ENCODE measurements at regions not wholly inside any gene's neighbourhood (a gene's known extent, or its start where the extent isn't known, plus 50 kb on each side); places are given as distances from the start of the nearest gene placed in this dataset.

GRCh38 chr6:8830794-8831193 is 395.4 kb upstream of the SLC35B3 start:
- peaks cover 3% of the 10 kb centered on the region for H3K9me3 ChIP-seq (replicated peaks; ENCODE audit: low read length)
- no peaks in the 10 kb centered on the region for H3K27me3 ChIP-seq (ENCODE audit: control insufficient read depth, insufficient read depth, low read length)
- no peaks in the 10 kb centered on the region for H3K36me3 ChIP-seq (ENCODE audit: insufficient read depth, low read length)
- H3K4me2 ChIP-seq (ENCODE audit: low read length): no peak overlapping the region
- no peak overlapping the region for H3K4me3 ChIP-seq (ENCODE audit: low read length)
- no peak overlapping the region for H3K9ac ChIP-seq (ENCODE audit: low read depth, low read length)
- no peaks in the 10 kb centered on the region for H3K4me1 ChIP-seq (ENCODE audit: control insufficient read depth, insufficient read depth, low read length)

DNA sequence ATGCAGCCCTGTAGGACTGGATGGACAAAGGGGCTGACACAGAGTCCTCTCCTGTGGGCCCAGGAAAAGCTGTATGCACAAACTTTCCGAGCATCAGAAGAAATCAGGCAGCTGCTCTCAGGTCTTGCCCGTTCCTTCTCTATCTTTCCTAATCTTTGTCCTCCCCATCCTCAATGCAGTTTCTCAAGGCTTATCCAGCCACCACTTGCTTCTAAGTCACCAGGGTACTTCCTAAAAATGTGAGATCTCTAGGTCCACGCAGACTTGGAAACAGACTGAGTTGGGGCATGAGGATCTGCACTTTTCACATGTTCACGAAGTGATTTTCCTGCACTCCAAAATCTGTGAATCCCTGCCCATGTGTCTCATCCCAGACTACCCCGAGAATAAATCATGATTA is 394.5 kb upstream of the SLC35B3 start:
- Histone ChIP-seq H3K9ac (ENCODE audit: low read depth, low read length) (no peak overlapping the region), H3K27me3 (ENCODE audit: control insufficient read depth, insufficient read depth, low read length) (no peaks in the 10 kb centered on the region), H3K9me3 (replicated peaks; ENCODE audit: low read length) (peaks cover 3% of the 10 kb centered on the region), H3K4me3 (ENCODE audit: low read length) (no peak overlapping the region), H3K36me3 (ENCODE audit: insufficient read depth, low read length) (no peaks in the 10 kb centered on the region), H3K4me2 (ENCODE audit: low read length) (no peak overlapping the region), H3K4me1 (ENCODE audit: control insufficient read depth, insufficient read depth, low read length) (no peaks in the 10 kb centered on the region)

DNA sequence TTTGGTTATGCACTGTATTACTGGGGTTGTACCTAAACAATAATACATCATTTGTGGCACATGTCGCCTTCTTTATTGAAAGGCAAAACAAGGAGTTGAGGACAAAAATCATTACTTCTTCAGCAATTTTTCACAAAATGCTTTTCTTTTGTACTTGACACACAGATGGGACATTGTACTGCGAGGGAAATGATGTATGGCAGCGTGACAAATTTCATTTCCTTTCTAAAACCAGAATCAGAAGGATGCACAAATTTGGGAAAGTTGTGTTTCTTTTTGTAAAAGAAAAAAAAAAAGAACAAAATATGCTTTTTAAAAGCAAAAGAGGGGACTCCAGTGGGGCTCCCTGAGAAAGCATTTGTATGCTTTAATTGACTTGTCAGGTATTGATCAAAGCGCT is 394.0 kb upstream of the SLC35B3 start:
- no peaks in the 10 kb centered on the region for H3K36me3 ChIP-seq (ENCODE audit: insufficient read depth, low read length)
- peaks cover 3% of the 10 kb centered on the region for H3K9me3 ChIP-seq (replicated peaks; ENCODE audit: low read length)
- no peak overlapping the region for H3K4me2 ChIP-seq (ENCODE audit: low read length)
- H3K4me3 ChIP-seq (ENCODE audit: low read length): no peak overlapping the region
- H3K9ac ChIP-seq (ENCODE audit: low read depth, low read length): no peak overlapping the region
- no peaks in the 10 kb centered on the region for H3K27me3 ChIP-seq (ENCODE audit: control insufficient read depth, insufficient read depth, low read length)
- no peaks in the 10 kb centered on the region for H3K4me1 ChIP-seq (ENCODE audit: control insufficient read depth, insufficient read depth, low read length)

DNA sequence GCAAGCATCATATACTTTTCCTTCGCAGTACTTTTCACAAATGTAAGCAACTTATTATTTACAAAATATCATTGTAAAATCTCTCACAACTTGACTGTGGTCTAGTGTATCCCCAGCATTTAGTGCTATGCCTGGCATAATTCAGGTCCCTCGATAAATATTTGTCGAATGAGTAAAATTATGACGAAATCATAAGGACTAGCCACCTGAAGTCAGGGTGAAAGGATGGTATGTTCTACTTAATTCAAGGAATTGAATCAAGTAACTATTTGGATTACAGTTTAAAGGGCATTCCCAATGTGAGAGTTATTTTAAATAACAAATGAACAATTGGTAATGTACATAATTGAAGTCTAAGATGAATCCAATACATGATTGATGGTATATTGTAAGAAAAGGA is 393.0 kb upstream of the SLC35B3 start:
- no peak overlapping the region for H3K4me3 ChIP-seq (ENCODE audit: low read length)
- H3K36me3 ChIP-seq (ENCODE audit: insufficient read depth, low read length): no peaks in the 10 kb centered on the region
- H3K9ac ChIP-seq (ENCODE audit: low read depth, low read length): no peak overlapping the region
- H3K27me3 ChIP-seq (ENCODE audit: control insufficient read depth, insufficient read depth, low read length): no peaks in the 10 kb centered on the region
- H3K9me3 ChIP-seq (replicated peaks; ENCODE audit: low read length): peaks cover 3% of the 10 kb centered on the region
- H3K4me1 ChIP-seq (ENCODE audit: control insufficient read depth, insufficient read depth, low read length): no peaks in the 10 kb centered on the region
- no peak overlapping the region for H3K4me2 ChIP-seq (ENCODE audit: low read length)

DNA sequence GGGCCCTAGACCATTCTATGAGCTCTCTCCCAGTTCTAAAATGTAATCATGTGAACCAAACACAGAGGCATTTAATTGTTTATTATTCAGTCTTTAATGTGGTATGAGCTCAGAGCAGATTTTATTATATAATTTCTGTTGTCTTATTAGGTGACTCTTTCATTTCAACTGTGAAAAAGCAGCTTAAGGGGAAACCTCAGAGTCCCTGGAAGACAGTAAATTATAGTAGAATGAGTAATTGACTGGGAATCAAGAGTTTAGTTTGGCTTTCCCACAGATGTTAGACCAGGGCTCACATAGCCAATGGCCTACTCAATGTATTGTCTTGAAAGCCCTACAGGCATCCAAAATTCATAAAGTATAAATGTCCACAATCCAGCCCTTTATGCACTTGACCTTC is 390.4 kb upstream of the SLC35B3 start:
- Histone ChIP-seq H3K4me2 (ENCODE audit: low read length) (no peak overlapping the region), H3K9me3 (replicated peaks; ENCODE audit: low read length) (peaks cover 3% of the 10 kb centered on the region), H3K27me3 (ENCODE audit: control insufficient read depth, insufficient read depth, low read length) (no peaks in the 10 kb centered on the region), H3K36me3 (ENCODE audit: insufficient read depth, low read length) (no peaks in the 10 kb centered on the region), H3K4me3 (ENCODE audit: low read length) (no peak overlapping the region), H3K4me1 (ENCODE audit: control insufficient read depth, insufficient read depth, low read length) (no peaks in the 10 kb centered on the region), H3K9ac (ENCODE audit: low read depth, low read length) (no peak overlapping the region)

- Histone ChIP-seq H3K4me1 (ENCODE audit: control insufficient read depth, insufficient read depth, low read length) (no peaks in the 10 kb centered on the region), H3K4me2 (ENCODE audit: low read length) (no peak overlapping the region), H3K9me3 (replicated peaks; ENCODE audit: low read length) (no peaks in the 10 kb centered on the region), H3K4me3 (ENCODE audit: low read length) (no peak overlapping the region), H3K36me3 (ENCODE audit: insufficient read depth, low read length) (no peaks in the 10 kb centered on the region), H3K27me3 (ENCODE audit: control insufficient read depth, insufficient read depth, low read length) (no peaks in the 10 kb centered on the region), H3K9ac (ENCODE audit: low read depth, low read length) (no peak overlapping the region)
Observed at GRCh38 chr6:8821981-8822381, 386.6 kb upstream of the SLC35B3 start.

GRCh38 chr6:8820313-8820712 is 385.0 kb upstream of the SLC35B3 start:
- Histone ChIP-seq H3K4me3 (ENCODE audit: low read length) (no peak overlapping the region), H3K4me2 (ENCODE audit: low read length) (no peak overlapping the region)

DNA sequence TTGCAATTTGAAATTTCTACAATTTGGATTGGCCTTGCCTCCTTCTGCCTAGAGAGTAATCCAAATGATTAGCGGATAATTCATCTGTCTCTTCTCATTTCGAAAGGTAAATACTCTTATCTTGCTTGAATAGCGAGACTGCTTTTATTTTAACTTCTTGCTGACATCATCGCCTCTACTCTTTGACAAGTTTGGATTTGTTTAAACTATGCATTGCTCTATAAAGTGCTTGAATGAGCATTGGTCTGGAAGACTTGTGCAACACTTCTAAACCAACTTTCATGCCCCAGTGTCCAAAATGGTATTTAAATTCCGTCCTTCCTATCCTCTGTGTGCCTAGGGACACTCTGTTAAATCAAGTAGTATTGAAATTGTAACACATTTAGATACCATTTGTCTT is 384.1 kb upstream of the SLC35B3 start:
- H3K27me3 ChIP-seq (ENCODE audit: control insufficient read depth, insufficient read depth, low read length): no peaks in the 10 kb centered on the region
- no peaks in the 10 kb centered on the region for H3K36me3 ChIP-seq (ENCODE audit: insufficient read depth, low read length)
- H3K4me1 ChIP-seq (ENCODE audit: control insufficient read depth, insufficient read depth, low read length): no peaks in the 10 kb centered on the region
- no peak overlapping the region for H3K4me2 ChIP-seq (ENCODE audit: low read length)
- H3K4me3 ChIP-seq (ENCODE audit: low read length): no peak overlapping the region
- no peak overlapping the region for H3K9ac ChIP-seq (ENCODE audit: low read depth, low read length)
- no peaks in the 10 kb centered on the region for H3K9me3 ChIP-seq (replicated peaks; ENCODE audit: low read length)

More at GRCh38 chr6:8820313-8820712, 385.0 kb upstream of the SLC35B3 start:
- Histone ChIP-seq H3K36me3 (ENCODE audit: insufficient read depth, low read length) (no peaks in the 10 kb centered on the region), H3K9ac (ENCODE audit: low read depth, low read length) (no peak overlapping the region), H3K27me3 (ENCODE audit: control insufficient read depth, insufficient read depth, low read length) (no peaks in the 10 kb centered on the region), H3K9me3 (replicated peaks; ENCODE audit: low read length) (no peaks in the 10 kb centered on the region), H3K4me1 (ENCODE audit: control insufficient read depth, insufficient read depth, low read length) (no peaks in the 10 kb centered on the region)

DNA sequence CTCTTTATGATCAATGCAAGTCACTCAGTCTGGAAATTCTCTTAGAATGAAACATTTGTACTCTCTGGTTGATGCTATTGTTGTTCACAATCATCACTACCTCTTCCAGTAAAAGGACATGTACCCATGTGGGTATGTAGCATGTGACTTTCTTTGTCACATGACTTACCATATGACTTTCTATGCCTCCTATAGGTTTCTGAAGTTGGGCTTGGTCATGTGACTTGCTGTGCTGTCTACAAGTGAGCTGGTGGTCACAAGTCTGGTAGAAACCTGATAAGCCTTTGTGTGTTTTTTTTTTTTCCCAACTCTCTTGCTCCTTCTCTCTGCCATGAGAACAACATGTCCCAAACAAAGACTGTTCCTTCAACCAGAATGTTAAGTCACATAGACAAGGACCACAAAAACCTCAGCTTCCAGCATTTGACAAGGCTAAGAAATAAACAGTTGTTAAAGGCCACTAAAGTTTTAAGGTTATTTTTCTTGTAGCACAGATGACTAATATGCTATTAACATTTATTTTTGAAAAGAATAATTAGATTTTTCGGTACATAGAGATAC is 379.2 kb upstream of the SLC35B3 start:
- Histone ChIP-seq H3K4me1 (ENCODE audit: control insufficient read depth, insufficient read depth, low read length) (no peaks in the 10 kb centered on the region), H3K4me2 (ENCODE audit: low read length) (no peak overlapping the region), H3K36me3 (ENCODE audit: insufficient read depth, low read length) (no peaks in the 10 kb centered on the region), H3K27me3 (ENCODE audit: control insufficient read depth, insufficient read depth, low read length) (no peaks in the 10 kb centered on the region), H3K9me3 (replicated peaks; ENCODE audit: low read length) (no peaks in the 10 kb centered on the region), H3K9ac (ENCODE audit: low read depth, low read length) (no peak overlapping the region), H3K4me3 (ENCODE audit: low read length) (no peak overlapping the region)

DNA sequence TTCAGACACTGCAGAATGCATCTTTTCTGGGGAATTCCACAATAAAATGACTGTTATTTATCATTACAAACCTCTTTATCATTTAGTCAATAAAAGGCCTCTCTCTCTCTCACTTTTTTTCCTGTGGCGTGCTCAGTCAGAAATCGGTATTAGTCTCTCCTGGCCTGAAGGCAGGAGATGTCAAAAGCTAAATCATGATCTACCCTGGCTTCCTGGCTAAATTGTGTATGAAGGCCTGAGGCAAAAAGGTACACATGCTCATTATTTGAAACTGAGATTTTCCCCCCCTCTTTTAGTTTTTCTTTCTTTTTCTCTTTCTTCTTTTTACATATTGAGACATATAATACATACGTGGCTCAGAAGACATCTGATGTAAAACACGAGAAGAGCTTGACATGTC is 375.0 kb upstream of the SLC35B3 start:
- no peaks in the 10 kb centered on the region for H3K9me3 ChIP-seq (replicated peaks; ENCODE audit: low read length)
- no peak overlapping the region for H3K4me3 ChIP-seq (ENCODE audit: low read length)
- H3K4me2 ChIP-seq (ENCODE audit: low read length): no peak overlapping the region
- H3K36me3 ChIP-seq (ENCODE audit: insufficient read depth, low read length): no peaks in the 10 kb centered on the region
- H3K9ac ChIP-seq (ENCODE audit: low read depth, low read length): no peak overlapping the region
- H3K4me1 ChIP-seq (ENCODE audit: control insufficient read depth, insufficient read depth, low read length): no peaks in the 10 kb centered on the region
- H3K27me3 ChIP-seq (ENCODE audit: control insufficient read depth, insufficient read depth, low read length): no peaks in the 10 kb centered on the region

DNA sequence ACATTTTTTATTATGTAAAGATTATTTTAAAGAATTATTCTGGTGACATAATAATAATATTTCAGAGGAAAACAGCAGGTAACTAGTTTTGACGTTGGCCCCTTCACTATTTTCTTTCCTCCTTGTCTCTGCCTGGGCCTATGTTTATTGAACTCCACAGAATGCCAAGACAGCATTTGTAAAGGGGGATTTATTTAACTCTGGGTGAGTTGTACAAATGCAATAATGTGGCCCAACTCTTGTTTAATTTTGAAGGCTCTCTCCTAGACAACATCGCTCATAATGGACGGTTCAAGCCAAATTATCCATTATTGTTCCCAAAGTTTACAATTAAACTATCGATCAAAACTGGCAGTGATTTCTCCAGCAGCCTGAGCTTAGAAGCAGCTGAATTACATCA is 374.3 kb upstream of the SLC35B3 start:
- no peak overlapping the region for H3K4me2 ChIP-seq (ENCODE audit: low read length)
- H3K4me1 ChIP-seq (ENCODE audit: control insufficient read depth, insufficient read depth, low read length): no peaks in the 10 kb centered on the region
- no peak overlapping the region for H3K4me3 ChIP-seq (ENCODE audit: low read length)
- H3K36me3 ChIP-seq (ENCODE audit: insufficient read depth, low read length): no peaks in the 10 kb centered on the region
- no peak overlapping the region for H3K9ac ChIP-seq (ENCODE audit: low read depth, low read length)
- no peaks in the 10 kb centered on the region for H3K27me3 ChIP-seq (ENCODE audit: control insufficient read depth, insufficient read depth, low read length)
- no peaks in the 10 kb centered on the region for H3K9me3 ChIP-seq (replicated peaks; ENCODE audit: low read length)

- Histone ChIP-seq H3K27me3 (ENCODE audit: control insufficient read depth, insufficient read depth, low read length) (no peaks in the 10 kb centered on the region), H3K4me3 (ENCODE audit: low read length) (no peak overlapping the region), H3K4me2 (ENCODE audit: low read length) (no peak overlapping the region), H3K9ac (ENCODE audit: low read depth, low read length) (no peak overlapping the region), H3K4me1 (ENCODE audit: control insufficient read depth, insufficient read depth, low read length) (no peaks in the 10 kb centered on the region), H3K36me3 (ENCODE audit: insufficient read depth, low read length) (no peaks in the 10 kb centered on the region), H3K9me3 (replicated peaks; ENCODE audit: low read length) (no peaks in the 10 kb centered on the region)
Observed at GRCh38 chr6:8803181-8803760, 367.9 kb upstream of the SLC35B3 start.

Data from skeletal muscle satellite cell (primary cell).